NCI-H2196 (cell line): ENCODE measurements at regions not wholly inside any gene's neighbourhood (a gene's known extent, or its start where the extent isn't known, plus 50 kb on each side); places are given as distances from the start of the nearest gene placed in this dataset.
"Not testable (repeated sequence)": the region's sequence is repeated elsewhere in the genome, so short reads cannot be mapped to it uniquely, and the experiment has no call there.

Source experiments
- DNase-seq: peaks from one replicate; lab custom pipeline; 2025; ENCODE audit not compliant: unreplicated experiment; lab: John Stamatoyannopoulos, UW

DNA sequence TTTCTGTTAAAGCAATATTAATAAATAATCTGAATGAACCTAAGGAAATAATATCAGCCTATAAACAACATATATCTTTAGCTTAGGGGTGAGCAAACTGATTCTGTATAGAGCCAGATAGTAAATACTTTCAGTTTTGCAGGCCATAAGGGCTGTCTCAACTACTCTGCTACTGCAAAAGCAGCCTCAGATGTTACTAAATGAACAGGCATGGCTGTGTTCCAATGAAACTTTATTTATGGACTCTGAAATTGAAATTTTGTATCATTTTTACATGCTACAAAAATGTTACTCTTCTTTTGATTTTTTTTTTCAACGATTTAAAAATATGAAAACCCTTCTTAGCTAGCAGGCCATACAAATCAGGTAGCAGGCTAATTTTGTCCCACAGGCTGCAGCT is 212.8 kb upstream of the PRICKLE2 start:
- no peak for DNase-seq

DNA sequence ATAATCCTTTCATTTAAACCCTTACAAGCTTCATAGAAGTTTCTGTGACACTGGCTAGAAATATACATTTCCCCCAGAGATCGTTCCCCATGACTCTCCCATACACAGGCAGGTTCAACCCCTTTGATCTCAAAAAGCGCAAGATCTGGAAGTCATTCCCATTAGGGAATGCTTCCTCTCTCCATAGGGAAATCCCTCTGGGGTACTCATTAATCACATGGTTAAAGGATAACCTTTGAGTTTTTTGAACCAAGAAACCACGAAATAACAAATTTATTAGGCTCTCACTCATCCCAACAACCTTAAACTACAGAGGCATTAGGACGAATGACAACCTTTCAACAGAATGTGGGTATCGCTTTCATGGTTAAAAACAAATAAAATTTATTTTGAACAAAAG is 211.9 kb upstream of the PRICKLE2 start:
- no peak for DNase-seq

DNA sequence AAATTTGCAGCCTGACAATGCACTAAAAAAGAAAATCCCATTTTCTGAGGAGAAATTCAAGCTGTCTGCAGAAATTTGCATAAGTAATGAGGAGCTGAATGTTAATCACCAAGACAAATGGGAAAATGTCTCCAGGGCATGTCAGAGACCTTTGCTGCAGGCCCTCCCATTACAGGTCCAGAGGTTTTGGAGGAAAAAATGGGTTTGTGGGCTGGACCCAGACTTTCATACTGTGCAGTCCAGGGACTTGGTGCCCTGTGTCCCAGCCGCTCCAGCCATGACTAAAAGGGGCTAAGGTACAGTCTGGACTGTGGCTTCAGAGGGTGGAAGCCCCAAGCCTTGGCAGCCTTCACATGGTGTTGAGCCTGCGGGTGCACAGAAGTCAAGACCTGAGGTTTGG is 209.8 kb upstream of the PRICKLE2 start:
- DNase-seq, result not testable (repeated sequence)

DNA sequence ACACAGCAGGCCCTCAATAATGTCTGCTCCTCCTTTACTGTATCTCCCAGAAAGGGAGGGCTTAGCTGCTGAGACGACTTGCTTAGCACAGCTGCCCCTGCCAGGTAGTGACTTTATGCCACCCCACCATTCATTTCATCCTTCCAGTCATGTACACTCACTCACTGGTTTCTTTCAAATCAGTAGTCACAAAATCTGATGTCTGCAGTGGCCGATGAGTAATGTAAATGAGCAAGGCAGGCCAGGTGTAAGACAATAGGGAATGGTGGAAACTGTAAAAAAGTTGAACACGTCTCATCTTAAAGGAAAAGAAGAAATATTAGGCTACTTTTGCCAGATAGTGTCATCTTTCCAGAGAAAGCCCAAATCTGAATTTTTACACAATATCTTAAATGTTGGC is 207.6 kb upstream of the PRICKLE2 start:
- DNase-seq, result no peak

DNA sequence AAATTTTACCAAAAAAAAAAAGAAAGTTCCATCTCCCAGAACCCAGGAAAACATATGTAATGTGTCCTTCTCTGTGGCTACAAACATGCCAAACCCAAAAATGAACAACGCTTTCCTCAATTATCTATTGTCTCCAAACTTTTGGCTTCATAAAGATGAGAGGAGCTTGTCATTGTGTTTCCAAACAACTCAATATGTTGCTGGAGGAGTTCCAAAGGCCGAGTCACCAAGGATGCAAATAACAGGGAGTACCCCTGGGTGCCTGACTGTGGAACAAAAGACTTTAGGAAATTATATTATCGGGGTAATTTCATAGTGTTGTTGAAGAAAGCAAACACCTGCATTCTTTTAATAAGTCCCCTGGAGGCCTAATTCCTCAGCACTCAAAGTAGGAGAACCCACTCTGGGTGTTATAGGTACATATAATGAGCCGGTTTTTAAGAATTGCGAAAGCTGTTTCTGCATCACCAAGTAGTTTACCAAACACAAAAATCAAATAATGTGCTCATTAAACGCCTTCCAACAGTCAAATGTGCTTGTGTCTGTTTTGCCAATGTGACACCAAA is 206.3 kb upstream of the PRICKLE2 start:
- no peak for DNase-seq

DNA sequence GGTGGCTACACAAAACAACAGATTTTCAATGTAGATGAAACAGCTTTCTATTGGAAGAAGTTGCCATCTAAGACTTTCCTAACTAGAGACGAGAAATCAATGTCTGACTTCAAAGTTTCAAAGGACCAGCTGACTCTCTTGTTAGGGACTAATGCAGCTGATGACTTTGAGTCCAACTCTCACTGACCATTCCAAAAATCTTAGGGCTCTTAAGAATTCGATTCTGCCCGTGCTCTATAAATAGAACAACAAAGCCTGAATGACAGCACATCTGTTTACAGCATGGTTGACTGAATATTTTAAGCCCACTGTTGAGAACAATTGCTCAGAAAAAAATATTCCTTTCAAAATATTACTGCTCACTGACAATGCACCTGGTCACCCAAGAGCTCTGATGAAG is 202.4 kb upstream of the PRICKLE2 start:
- DNase-seq, result no peak

DNA sequence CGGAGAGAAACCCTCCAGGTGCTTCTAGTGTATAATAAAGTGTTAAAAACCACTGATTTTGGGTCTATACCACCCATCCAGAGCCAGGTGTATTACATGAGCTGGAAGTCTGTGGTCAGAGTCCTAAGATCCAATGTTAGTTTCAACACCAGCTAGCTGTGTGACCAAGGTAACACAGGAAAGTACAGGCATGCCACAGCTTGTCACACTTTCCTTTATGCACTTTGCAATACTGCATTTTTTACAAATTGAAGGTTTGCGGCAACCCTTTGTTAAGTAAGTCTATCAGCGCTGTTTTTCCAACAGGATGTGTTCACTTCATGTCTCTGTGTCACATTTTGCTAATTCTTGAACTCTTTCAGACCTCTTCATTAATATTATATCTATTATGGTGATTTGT is 201.3 kb upstream of the PRICKLE2 start:
- no peak for DNase-seq

DNA sequence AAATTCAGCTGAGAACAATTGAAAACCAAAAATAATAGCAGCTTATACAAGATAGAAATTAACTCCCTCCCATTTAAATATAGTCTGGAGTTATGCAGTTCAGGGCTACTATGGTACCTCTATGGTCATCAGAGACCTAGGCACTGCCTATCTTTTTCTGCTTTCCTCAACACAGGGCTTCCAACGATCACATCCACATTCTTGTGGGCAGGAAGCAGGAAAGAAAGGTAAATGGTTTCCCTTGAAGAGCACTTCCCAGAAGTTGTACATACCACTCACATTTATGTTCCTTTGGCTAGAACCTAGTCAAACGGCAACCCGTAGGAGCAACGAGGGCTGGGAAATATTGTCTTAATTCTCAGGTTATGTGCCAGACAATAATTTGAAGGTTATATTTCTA is 197.7 kb upstream of the PRICKLE2 start:
- no peak for DNase-seq

DNA sequence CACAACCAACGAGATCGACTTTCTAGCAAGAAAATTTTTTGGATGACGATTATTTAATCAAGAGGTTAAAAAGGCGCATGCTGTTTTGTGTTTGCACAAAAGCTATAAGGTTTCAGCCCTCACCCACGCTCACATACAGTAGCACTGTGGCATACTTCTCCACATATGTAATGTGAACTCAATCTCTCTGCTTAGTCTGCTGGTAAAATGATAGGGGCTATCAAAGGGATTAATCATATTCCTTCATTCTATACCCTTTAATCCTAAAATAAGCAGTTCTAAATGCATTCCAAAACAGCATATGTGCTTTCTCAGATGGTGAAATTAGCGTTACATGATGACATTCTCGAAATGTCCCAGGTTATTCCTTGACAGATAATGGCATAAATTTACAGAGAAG is 196.9 kb upstream of the PRICKLE2 start:
- no peak for DNase-seq

DNA sequence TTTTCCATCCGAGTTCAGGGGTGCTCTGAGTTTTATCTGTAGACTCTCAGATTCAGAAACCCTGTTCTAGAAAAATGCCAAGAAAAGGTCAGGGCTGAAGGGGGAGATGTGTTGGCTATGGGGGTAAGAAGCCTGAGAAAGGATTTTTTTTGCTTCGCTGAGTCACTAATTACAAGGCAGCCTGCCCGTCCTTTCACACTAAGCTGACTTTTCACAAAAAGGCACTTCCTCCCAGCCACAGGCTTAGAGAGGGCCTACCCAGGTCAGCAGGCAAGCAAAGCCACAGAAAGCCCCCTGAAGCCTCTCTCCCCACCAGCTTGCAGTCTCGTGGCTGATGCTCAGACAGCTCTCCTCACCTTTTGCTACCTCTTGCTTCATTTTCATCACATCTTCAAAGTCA is 192.6 kb upstream of the PRICKLE2 start:
- DNase-seq, result no peak

DNA sequence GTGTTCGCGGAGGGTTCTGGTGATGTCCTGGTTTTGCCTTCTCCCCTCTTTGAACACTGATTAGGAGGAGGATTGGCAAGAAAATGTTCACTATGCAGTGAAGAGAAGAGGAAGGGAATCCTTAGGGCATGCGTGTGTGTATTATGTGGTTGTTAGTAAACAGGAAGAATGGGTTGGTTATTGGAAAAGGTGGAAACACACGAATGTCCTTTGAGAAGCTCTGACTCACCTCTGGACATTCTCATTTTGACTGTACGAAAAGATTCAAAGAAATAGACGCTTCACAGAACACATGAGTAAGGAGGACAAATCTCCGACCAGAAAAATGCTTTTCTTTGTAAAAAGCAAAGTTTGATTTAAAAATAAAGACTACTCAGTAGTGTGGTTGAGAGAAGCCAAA is 188.8 kb upstream of the PRICKLE2 start:
- DNase-seq, result no peak

DNA sequence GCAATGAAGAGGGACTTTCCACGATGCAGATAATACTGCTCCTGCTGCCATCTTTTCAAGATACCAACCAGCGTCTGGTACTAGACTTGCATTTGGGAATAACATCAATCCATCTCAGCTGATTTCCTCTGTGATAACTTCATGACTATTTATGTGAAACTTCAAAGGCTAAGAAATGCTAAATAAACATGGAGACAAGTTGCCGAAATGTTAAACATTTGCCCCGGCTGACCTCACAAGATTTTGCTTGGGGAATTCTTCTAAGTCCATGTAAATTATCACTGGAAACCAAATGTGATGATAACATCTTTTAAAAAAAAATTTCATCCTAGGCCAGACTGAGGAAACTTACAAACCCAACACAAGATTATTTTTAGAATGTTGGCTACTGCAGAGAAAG is 185.8 kb upstream of the PRICKLE2 start:
- no peak for DNase-seq

DNA sequence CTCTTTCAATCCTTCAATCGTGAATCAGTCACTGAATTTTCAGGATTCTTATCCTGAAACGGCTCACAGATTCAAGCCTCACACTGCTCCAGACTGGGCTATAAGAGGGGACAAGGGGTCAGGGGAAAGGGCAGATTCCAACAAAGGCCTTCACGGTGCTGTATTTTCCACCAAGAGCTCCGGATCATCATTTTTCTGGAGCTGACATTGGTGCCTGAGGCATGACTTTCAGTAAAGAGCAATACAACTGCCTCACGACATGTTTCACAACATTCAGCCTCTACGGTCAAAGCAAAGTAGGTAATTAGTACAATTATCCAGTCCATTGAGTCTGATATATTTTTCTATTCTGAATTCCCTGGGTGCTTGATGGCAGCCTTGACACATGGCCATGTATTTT is 185.0 kb upstream of the PRICKLE2 start:
- no peak for DNase-seq

DNA sequence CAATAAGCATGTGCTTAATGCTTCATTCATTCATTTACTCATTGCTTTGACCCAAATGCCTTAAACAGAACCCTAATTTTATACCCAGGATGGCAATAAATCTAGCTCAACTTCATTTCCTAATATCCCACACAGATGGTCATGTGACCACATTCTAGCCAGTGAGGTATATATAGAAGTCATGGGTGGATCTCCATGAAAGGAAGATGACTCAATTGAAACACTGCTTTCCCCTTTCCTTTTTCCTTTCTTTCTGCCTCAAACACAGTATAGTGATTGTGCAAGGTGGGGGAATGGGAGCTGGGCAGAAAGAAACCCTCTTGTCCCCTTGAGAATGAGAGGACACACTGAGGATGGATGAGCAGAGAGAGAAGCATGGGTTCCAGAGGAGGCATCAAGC is 183.5 kb upstream of the PRICKLE2 start:
- no peak for DNase-seq

DNA sequence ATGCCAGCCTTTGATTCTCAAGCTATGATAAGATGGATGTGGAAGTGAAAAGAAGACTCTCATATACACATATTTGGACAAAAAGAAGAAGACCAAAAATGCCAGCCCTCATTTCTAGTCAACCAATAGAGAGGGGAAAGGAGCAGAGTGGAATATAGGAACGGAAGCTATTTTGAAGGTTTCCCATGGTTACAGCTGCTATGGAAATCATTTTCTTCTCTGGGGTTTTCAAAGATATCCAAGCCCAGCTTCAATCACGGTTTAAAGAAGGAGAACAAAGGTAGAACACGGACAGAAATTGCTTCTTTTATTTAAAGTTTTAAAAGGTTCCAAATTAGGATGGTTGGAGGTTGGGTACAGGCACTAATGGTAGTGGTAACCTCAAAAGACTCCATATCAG is 181.0 kb upstream of the PRICKLE2 start:
- no peak for DNase-seq

DNA sequence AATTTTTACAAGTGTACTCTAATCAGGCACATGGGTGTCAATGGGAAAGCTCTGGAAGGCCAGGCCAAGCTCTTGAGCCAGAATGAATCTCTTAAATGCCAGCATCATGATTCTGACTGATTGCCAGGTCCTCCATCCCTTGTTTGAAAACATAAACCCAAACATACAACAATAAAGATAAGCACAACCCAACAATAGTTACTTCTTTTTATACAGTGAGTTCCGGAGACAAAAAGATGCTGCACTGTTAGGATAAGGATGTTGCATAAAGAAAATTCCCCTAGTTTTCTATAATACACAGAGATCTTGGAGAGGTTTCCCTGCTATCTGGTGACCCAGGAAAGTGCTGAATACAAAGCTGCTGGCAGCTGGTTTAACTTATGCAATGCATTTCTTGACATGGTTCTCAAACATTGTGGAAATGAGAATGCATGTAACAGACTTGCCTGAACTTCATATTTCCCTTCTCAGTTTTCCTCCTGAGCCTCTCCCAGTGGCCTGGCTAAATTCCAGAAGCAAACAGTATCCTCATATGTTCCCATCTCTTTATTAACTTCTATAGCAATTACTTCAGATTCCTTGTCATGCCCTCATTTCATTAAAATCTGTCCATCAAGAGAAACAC is 180.1 kb upstream of the PRICKLE2 start:
- DNase-seq, result no peak

DNA sequence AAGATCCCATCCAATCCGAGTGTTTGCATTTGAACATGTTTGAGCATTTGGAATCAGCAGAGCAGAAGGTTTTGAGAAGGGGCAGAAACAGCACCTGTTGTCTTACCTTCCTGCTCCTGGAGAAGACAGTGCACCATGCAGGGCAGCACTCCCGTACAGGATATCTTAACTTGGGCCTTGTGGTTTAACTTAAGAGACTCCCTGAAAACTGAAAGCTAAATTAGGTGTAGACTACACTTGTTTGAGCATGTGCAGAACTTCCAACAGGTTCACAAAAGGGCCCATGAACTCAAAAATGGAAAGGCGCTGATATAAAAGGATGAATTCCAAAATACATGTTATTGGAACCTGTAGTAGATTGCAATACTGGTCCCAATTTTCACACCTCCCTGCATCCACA is 175.4 kb upstream of the PRICKLE2 start:
- DNase-seq, result no peak

DNA sequence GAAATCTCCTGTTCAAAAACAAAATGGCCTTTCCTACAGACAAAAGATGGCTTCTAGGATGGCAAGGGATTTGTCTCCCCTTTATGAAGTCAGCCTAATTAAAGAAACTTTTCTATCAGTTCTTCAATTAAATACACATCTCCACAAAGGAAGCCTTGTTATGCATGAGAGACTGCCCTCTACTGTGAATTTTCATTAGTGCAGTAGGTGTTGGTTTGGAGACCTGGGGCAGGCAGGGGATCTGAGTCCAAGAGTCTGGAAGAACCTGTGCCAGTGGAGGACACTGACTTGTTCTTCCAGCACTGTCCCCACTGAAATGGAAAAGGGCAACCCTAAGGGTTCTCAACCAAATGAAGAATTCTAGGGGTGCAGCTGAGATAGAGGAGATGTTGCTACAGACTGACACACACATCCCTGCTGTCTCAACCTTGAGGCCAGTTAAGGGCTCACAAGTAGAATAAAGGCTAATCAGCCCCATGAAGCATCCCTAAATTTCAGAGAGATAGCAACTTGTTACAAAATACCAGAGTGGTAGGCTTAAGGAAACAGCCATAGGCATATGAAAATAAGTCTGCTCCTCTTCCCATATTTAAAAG is 174.0 kb upstream of the PRICKLE2 start:
- DNase-seq, result peak; percentile 3

DNA sequence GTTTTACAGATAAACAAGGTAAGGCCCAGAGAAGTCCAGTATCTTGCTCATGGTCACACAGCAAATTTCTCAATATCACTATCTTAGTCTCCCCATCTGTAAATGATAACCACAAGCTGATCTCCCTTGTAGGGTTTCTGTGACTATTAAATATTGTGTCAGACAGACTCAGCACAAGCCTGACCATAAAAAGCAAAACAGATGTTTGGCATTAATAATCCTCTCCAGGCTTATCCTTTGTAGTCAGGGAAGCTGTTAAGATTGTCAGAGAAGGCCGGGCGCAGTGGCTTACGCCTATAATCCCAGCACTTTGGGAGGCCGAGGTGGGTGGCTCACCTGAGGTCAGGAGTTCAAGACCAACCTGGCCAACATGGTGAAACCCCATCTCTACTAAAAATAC is 173.2 kb upstream of the PRICKLE2 start:
- DNase-seq, result no peak

DNA sequence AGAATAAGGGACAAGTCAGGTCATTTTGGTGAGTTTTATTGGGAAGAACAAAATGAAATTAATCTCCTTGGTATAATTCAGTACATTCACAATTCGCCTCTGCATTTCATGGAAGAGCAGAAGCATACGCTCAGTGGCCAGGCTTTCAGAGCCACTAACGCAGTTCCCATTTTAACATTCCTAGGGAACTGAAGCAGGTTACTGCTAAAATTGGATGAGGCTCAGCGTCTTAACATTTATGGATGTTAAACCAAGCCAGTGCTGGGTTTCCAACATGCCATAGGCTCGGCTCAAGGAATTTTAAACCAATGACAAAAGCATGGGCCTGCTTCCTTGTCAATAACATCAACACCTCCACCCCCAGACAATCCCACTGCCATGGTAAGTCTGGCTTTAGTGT is 172.7 kb upstream of the PRICKLE2 start:
- no peak for DNase-seq

DNA sequence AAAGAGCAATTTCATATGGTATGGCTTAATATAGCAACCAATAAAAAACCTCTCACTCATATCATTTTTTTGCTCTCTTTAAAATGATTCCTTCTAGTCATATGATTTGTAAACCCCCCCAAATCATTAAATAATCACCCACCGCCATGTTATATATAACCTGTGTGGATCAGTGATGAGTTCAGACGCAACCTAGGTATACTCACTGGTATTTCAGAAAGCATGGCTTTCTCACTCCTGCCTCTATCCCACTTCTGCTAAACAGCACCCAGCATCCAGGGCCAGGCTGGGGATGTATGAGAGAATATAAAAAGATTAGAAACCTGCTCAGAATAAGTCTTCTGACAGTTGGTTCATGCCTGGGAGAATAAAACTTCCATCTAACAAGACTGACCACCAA is 172.3 kb upstream of the PRICKLE2 start:
- no peak for DNase-seq

DNA sequence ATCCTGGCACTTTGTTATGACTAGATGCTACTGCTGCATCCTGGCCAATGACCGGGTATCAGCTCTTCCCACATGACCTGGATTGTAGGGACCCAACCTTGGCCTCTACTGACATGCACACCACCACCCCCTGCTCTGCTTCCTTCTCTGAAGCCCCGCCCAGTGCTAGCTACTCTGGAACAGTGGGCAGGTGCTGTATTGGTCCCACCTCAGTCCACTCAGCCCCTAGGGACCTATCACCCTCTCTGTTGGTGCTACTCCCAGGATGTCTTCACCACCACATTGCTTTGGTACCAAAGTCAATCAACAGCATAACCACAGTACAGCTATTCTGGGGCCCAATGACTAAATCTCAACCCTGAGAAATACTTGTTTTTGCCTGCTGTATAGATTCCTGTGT is 170.2 kb upstream of the PRICKLE2 start:
- no peak for DNase-seq

DNA sequence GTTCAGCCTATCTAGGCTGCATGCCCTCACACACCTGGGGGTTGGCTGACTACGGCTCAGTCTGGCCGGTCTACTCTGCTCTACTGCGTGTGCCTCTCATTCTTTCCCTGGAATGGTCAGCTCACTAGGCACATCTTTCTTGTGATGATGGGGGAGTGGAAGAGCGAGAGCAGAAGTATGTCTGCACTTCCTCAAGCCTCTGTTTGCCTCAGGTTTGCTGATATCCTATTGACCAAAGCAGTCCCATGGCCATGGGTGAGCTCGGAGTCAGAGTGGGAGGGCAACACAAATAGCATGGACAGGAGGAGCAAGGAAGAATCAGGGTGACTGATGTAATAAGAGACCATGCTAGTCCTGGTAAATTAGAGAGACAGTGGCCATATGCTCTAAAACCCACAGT is 167.9 kb upstream of the PRICKLE2 start:
- DNase-seq, result no peak
